Endothelial cell of umbilical vein (primary cell): ENCODE measurements at regions not wholly inside any gene's neighbourhood (a gene's known extent, or its start where the extent isn't known, plus 50 kb on each side); places are given as distances from the start of the nearest gene placed in this dataset.

Experiments
- CTCF ChIP-seq, 2 donors: IDR thresholded peaks; 1 replicate in 1 of 2; 2 replicates in 1 of 2; pipeline ENCODE4 v1.5.1; 2011; ENCODE audit warnings: low read length in 2 of 2, mild to moderate bottlenecking in 2 of 2, moderate library complexity in 2 of 2, control low read depth in 1 of 2, inconsistent platforms in 1 of 2, low read depth in 1 of 2; ENCODE audit not compliant: insufficient read depth in 1 of 2; ENCODE audit errors: extremely low read depth in 1 of 2
- EZH2 ChIP-seq: IDR thresholded peaks from 2 replicates; pipeline ENCODE4 v1.6.1; 2012; ENCODE audit warnings: borderline replicate concordance, low read depth, mild to moderate bottlenecking, moderate library complexity, low read length, inconsistent platforms; ENCODE audit not compliant: severe bottlenecking
- MYC ChIP-seq: IDR thresholded peaks from one replicate; pipeline ENCODE4 v1.6.1; 2011; ENCODE audit warnings: mild to moderate bottlenecking, low read depth, low read length
- POLR2A ChIP-seq: IDR thresholded peaks from 2 replicates; pipeline ENCODE4 v1.6.1; 2012; ENCODE audit warnings: low read depth, mild to moderate bottlenecking, control low read depth, low read length
- POLR2AphosphoS5 ChIP-seq: IDR thresholded peaks from 2 replicates; pipeline ENCODE4 v1.6.1; 2012; ENCODE audit warnings: low read depth, mild to moderate bottlenecking, control low read depth, low read length, moderate library complexity; ENCODE audit not compliant: insufficient read depth

GRCh38 chr13:59201841-59202240 is 961.9 kb downstream of the DIAPH3 start:
- TF ChIP-seq CTCF (IDR thresholded peaks at IDR 0.05; ENCODE audit: extremely low read depth in 1 of 2, insufficient read depth in 1 of 2, low read depth in 1 of 2, low read length in 2 of 2): no peak
- no peak for TF ChIP-seq POLR2A
- TF ChIP-seq MYC: no peak
- TF ChIP-seq EZH2: no peak
- no peak for TF ChIP-seq POLR2AphosphoS5
